DMS114 treated with DMSO at 0.1 percent for 48 hours (cell line): ENCODE measurements at regions not wholly inside any gene's neighbourhood (a gene's known extent, or its start where the extent isn't known, plus 50 kb on each side); places are given as distances from the start of the nearest gene placed in this dataset.

Experiments used
- DNase-seq: peaks from one replicate; lab custom pipeline; 2025; ENCODE audit not compliant: unreplicated experiment; lab: John Stamatoyannopoulos, UW

DNA sequence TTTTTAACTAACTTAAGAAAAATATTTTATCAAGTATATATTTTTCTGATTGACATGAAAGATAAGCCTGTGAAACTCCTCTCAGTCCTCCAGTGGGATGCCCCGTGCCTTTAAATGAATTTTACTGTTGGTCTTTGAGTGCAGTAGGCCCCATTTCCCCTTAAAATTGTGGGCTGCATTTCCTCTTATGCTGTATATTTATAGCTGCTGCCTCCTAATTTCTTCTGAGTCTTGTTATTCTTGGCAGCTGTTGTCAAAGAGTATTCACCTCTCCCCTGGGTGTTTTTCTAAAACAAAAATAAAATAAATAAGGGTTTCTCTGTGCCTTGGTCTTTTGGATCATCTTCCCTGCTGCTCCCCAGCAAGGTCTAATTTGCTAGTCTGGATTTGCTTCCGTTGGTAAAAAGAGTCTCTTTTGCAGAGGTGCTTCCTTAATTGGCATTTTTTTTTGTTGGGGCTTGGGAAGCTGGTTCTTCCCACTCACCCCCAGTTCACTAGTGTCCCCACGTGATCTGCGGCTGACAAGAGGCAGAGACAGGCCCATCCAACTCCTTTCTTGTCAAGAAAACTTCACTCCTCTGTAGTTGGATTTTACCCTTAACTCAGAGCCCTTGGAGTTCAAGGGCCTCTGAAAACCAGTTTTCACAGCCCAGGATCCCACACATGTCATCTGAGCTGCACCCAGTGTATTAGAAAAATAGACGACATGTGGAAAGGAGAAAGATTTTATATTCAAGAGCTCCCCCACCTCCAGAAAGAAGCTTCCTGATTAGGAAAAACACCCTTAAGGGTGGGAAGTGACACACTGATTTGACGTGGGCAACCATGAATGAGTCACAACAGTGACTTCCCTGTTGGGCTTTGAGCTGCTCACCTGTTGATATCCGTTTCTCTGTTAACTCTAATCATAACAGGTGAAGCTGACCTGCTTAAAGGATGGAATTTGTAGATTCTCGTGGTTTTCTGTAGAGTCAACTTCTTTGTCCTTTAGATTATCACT, 431.5 kb downstream of the DCDC2C start:
- no peak for DNase-seq

DNA sequence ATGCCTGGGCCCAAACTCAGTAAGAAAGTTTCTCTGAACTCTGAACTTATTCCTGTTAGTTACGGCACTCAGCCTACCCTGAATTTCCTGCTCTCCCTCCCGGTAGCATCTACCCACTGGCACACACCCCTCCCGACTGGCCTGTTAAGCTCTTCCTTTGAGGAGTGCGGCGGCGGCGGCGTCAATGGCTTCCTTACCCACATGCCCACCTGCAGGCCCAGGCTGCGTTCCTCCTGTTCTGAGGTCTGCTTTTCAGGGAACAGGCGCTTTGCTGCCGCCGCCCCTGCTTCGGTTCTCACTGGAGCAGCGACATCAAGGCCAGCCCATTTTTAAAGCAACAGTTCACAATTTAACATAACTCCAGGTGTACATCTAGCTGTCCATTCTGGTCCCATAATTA, 432.4 kb downstream of the DCDC2C start:
- DNase-seq, result no peak

DNA sequence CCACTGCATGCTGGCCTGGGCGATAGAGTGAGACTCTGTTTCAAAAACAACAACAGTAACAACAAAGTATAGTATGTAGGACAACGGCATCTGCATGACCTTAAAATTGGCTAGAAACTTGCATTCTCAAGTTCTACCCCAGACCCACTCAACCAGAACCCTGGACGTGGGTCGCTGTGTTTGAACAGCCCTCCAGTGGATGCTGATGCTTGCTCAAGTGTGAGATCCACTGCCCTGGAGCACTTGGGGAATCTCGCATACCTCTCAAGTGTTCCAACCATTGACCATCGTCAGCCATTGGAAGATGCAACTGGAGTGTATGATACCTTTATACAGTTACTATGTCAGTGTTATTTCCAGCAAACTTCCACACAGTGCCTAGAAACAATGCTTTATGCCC, 435.9 kb downstream of the DCDC2C start:
- no peak for DNase-seq

DNA sequence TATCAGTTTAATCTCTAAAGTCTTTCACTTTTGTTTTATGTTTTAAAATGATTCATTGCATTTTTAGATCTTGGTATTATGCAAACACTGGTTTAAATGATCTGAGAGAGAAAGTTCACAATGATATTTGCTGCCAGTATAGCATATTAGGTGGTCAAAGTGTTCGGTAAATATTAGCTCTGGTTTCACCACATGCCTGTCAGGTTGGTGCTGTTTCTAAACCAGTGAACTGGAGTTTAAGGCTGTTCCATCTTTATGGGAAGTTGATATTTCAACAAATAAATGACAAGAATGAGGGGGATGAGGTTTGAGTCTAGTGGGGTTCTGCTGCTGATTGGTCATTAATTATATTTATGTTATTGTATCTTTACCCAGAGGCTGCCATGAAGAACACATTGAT, 436.4 kb downstream of the DCDC2C start:
- DNase-seq, result no peak

DNA sequence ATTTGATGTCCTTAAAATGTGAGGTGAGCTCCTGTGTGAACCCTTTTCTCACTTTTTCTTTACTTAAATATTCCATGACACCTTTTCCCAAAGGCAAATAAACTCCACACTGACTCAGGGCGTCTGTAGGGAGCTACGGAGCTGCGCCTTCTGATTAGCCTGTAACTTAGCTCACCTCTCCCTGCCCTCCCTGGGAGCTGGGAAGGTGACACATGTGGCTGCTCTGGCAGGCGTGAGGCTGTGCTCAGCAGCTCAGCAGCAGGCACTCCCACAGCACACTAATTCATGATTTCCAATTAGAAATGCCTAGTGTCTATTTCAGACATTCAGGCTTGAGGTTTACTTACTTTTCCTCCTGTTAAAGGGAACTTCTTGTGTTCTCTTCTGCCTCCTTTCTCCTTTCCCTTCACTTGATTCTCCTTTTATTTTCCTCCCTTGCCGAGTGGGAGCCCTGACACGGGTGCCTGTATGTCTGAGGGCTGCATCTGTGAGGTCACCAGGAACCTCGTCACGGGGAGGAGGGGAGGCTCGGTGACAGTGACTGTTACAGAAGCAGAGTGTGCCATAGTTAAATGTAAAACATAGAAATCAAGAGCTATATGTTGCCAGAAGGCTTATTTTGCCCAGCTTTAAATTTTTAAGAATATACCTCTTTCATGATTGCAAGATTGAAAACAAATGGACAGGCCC, 437.1 kb downstream of the DCDC2C start:
- DNase-seq, result no peak

DNA sequence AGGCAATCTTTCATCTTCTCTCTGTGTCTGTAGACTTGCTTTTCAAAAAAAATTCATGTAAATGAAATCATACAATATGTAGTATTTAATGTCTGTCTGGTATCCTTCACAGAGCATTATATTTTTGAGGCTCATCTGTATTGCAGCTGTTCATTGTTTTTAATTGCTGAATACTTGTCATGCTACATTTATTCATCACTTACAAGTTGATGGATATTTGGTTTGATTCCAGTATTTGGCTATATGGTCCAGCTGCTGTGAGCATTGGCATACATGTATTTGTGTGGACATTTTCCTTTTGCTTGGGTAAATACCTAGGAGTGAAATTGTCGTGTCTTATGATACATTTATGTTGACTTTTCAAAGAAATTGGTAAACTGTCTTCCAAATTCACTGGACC, 441.4 kb downstream of the DCDC2C start:
- no peak for DNase-seq

DNA sequence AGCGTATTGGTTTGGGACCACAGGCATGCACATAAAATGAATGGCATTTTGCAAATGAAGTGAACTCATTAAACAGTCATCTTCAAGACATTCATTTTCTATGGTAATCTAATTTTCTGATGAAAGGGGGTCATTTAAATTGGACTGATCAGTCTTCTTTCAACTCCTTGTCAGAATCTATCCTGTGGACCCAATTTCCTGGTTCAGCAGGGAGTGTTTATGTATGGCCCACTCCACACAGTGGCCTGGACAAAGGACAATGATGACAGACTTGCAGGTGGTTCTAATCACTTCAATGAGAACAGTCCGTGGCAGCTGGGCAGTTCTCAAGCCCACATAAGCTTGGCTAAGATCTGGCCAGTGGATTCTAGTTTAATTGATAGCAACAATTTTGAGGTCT, 448.1 kb downstream of the DCDC2C start:
- no peak for DNase-seq

DNA sequence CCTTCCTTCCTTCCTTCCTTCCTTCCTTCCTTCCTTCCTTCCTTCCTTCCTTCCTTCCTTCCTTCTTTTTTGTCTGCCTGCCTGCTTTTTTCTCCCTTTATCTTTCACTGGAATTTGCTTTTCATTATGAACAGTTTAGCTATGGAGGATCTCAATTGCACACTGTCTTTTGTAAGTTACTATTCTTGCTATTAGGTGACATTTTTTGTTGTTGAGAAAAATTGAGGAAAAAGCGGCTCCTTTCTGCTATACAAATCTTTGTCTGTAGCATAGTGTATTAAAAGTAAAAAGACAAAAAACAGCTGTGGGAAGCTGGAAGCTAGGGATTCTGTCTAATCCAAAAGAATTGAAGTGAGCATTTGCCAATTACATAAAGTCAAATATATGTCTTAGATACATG, 448.7 kb downstream of the DCDC2C start:
- DNase-seq, result no peak

DNA sequence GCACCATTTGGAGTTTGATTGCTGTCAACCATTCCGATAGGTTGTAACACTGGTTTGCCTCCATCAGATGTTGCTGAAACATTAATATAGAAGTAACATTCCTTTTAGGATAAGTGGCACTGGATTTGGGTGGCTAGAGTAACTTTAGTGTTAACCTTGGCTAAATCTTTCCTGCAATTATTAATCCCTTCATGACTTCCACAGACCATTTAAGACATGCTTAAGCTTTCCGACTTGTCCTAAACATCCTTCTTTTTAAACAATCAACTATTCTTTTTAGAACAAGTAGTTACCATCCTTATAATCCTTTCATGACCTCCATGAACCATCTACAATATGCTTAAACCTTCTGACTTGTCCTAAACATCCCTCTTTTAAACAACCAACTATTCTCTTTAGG, 465.5 kb downstream of the DCDC2C start:
- DNase-seq, result no peak

DNA sequence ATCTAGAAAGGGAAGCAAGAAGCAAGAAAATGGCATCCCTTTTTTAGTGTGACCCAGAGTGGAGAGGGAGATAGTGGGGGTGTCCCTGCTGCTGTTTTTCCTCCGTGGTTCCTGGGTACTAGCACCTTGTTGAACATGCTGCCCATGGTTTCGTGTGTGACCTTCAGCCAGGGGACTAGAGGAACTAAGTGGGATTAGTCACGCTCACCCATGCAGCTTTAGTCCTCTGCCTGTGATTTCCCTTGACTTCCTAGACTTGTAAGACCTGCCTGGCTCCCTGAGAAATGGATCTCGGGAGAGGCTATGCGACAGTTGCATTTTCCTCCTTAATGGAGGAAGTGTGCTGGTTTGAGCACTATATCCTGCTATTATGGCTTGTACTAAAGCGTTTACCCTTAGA, 471.4 kb downstream of the DCDC2C start:
- no peak for DNase-seq

DNA sequence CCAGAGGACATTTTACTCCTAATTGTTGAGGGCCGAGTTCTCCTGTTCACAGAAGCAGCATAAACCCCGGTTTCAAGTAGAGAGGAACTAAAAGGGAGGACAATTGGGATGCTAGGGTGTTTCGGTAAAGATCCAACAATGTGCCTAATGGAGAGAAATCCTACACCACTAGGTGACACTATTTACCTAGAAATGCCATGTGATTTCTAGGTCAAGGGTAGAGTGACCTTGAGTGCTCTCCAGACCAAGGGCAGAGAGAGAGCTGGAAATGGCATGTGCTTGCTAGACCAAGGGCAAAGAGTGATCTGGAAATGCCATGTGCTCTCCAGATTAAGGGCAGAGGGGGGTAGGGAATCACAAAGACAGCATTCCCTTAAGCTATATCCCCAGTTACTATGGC, 472.0 kb downstream of the DCDC2C start:
- no peak for DNase-seq

DNA sequence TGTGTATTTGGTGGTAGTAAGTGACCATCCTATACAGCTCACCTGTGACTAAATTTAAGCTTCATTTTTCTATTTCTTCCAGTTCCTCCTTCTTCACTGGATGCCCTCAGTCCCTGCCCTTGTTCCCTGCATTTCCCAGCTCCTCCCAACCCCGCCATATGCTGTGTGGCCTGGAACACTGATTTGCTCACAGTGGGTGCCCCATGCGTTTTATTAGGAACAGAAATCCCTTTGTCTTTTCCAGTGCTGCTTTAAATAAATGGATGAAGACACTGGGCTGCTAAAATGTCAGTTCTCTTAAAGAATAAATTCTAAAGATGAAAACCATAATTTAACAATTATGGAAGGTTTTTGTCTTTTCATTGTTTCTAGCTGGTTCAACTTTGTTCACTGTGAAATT, 477.3 kb downstream of the DCDC2C start:
- DNase-seq, result no peak

DNA sequence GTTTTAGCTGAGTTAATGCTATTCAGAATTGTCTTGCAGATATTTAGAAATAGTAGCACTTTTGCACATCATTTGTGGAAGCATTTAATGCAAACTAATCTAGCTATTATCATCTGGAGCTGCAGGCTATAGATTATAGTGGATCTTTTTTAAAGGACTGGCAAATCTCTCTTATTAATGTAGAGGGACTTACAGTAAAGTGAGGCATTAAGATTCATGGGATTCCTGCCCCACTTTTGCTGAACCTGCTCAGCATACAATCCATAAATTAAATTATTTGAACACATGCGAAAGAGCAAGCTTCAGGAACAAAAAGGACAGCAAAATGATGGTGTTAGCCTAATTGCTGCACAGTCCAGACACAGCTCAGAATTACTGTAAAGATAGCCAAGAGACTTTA, 477.7 kb downstream of the DCDC2C start:
- DNase-seq, result no peak

DNA sequence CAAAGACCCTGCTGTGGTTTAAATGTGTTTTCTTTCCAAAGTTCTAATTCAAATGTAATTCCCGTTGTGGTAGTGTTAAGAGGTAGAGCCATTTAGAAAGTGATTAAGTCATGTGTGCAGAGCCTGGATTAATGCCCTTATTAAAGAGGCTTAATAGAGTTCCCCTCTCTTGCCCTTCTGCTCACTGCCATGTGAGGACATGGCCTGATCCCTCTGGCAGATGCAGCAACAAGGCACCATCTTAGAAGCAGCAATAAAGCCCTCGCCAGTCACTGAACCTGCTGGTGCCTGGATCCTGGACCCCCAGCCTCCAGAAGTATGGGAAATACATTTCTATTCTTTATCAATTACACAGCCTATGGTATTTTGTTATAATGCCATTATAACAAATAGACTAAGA, 485.2 kb downstream of the DCDC2C start:
- DNase-seq, result no peak

DNA sequence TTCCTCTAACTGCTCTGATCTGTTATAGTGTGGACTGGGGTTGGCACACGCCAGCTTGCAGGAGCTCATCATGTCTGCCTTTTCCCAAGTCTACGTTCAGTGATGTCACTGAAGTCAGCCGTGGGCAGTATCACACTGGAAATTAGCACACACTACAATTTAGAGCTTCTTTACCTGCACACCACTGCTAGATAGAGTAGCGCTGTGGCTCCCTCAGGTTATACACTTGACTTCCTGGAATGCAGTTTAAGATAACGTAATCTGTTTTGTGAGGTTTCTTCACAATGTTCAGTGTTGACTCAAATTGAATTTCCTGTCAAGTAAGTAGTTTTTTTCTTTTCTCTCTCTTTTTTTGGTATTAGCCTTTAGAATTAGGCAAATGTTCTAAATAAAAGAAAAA, 487.2 kb downstream of the DCDC2C start:
- no peak for DNase-seq

DNA sequence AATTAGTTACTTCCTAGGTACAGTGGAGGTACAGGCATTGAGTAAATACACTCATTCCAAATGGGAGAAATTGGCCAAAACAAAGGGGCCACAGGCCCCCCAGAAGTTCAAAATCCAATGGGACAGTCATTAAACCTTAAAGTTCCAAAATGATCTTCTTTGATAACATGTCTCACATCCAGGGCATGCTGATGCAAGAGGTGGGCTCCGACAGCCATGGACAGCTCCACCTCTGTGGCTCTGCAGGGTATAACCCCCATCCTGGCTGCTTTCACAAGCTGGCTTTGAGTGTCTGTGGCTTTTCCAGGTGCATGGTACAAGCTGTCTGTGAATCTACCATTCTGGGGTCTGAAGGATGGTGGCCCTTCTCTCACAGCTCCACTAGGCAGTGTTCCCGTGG, 488.7 kb downstream of the DCDC2C start:
- no peak for DNase-seq

DNA sequence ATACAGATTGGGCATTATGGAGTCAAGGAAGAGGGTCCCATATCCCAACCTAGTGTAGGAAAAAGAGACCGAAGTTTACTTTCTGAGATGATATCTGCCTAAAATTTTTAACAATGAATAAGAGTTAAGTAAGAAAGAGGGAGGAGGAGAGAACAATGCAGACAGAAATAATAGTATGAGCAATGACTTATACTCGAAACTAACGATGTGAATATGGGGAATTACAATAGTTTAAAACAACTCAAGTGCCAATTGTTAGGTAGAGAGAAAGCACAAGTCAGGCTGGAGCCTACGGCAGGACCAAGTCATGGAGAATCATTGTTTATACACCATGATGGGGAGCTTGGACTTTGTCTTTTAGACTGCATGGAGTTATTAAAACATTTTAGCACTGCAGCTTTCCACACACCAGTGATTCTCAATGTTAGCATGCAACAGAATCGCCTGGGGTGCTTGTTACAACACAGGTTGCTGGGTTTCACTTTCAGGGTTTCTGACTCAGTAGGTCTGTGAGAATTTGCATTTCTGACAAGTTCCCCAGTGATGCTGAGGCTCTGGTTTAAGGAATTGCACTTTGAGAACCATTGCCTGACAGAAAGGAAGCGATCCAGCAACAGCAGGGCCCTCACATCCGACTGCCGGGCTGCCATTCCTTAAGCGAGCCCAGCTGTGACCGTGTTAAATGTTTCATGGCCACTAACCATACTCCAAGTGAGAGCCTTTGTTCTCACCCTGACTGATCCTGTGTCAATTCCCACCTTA, 511.2 kb downstream of the DCDC2C start:
- no peak for DNase-seq

DNA sequence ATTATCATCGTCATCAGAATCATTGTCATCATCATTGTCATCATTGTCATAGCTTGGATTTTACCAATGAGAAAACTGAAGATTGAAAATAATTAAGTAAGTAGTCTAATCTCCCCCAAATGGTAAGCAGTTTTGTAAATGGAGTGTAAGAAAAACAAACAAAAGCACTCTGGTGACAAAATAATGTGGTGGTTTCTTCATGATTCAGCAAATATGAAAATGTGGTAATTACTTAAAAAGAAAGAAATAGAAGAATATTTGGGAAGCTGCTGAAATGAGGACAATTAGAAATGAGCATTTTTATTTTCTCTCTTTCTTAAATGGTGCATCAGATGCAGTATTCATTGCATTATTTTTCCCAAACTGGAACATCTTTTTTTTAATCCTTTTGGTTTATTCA, 514.4 kb downstream of the DCDC2C start:
- no peak for DNase-seq

DNA sequence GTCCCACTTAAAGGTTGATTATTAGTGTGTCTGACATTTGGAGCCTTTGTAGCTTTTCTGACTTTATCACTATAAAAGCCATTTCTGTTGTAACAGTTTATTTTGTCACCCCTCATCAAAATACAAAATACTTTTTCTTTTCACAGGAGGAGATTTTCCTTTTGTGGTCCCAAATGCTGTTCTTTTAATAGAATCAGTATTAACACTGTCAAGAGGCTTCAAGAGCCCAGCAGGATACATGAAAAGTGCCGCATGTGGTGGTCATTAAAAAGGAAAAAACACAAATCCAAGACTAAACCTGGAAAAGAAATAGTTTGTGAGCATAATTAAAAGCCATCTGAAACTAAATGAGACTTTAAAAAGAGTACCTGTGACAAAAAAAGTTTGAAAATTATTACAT, 515.7 kb downstream of the DCDC2C start:
- DNase-seq, result no peak

DNA sequence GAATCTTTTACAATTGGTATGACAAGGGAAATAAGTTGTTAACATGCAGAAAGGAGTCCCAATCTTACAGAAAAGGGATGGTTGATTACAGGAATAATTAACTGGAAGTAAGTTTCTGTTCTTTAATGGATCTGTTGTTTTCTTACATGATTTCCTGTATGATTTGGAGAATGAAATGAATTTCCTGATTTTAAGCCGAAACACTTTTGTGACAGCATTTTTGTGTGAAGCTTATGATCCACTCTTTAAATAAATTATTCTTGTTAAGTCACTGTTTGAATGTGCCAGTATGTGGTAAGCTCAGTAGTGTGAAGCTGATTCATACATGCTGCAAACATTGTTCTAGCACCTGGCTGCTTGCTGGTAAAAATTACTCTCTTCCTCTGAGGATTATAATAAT, 516.2 kb downstream of the DCDC2C start:
- DNase-seq, result no peak

DNA sequence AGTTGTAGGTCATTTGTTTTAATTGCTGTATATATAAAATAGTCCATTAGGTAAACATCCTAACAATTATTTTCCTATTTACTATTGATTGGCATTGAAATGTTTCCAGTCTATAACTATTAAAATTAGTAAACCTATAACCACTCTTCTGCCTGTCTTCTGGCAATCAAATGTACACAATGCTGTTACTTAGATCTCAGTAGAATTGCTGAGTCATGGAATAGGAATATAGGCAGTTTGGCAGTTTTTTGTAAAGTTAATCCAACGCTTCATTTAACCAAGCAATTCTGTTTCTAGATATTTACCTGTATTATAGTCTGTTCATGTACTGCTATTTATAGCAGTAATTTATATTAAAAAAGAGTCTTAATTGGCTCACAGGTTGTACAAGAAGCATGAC, 518.1 kb downstream of the DCDC2C start:
- DNase-seq, result no peak

DNA sequence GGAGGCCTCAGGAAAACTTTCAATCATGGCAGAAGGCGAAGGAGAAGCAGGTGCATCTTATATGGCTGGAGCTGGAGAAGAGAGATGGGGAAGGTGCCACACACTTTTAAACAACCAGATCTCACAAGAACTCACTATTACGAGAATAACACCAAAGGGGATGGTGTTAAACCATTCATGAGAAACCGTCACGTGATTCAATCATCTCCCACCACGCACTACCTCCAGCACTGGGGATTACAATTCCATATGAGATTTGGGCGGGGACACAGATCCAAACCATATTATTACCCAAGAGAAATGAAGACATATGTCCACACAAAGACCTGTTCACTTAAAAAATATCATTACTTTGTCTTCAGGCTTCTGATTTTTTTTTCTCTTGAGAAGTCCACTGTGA, 518.5 kb downstream of the DCDC2C start:
- no peak for DNase-seq
